Activated CD4-positive, alpha-beta T cell treated with anti-CD3 and anti-CD28 coated beads, Interleukin-2, amount 10 ng/mL, durations not matched to agents 24 days and 14 days (primary cell): ENCODE measurements at regions not wholly inside any gene's neighbourhood (a gene's known extent, or its start where the extent isn't known, plus 50 kb on each side); places are given as distances from the start of the nearest gene placed in this dataset.
"Not testable (repeated sequence)": the region's sequence is repeated elsewhere in the genome, so short reads cannot be mapped to it uniquely, and the experiment has no call there.

ENCODE experiments used
- DNase-seq: peaks from one replicate; pipeline ENCODE4 v3.0.0; 2022
- H3K27ac Mint-ChIP-seq: one replicate; pipeline ENCODE4 v1.8.0; 2022; ENCODE audit warnings: mild to moderate bottlenecking, mixed read lengths
- H3K27me3 Mint-ChIP-seq: one replicate; pipeline ENCODE4 v1.8.0; 2022; ENCODE audit warnings: mixed read lengths
- H3K36me3 Mint-ChIP-seq: one replicate; pipeline ENCODE4 v1.8.0; 2022; ENCODE audit warnings: low read depth, mild to moderate bottlenecking, mixed read lengths
- H3K4me1 Mint-ChIP-seq: one replicate; pipeline ENCODE4 v1.8.0; 2021; ENCODE audit warnings: mixed read lengths
- H3K4me3 Mint-ChIP-seq: one replicate; pipeline ENCODE4 v1.8.0; 2022; ENCODE audit warnings: mild to moderate bottlenecking, moderate library complexity, mixed read lengths
- H3K9me3 Mint-ChIP-seq: one replicate; pipeline ENCODE4 v1.8.0; 2021; ENCODE audit warnings: mixed read lengths
- intact Hi-C: fragments of 100-400 bp; cut with micrococcal nuclease; formaldehyde crosslinking; loops from one replicate; pipeline ENCODE4 v1.15.1; 2023

DNA sequence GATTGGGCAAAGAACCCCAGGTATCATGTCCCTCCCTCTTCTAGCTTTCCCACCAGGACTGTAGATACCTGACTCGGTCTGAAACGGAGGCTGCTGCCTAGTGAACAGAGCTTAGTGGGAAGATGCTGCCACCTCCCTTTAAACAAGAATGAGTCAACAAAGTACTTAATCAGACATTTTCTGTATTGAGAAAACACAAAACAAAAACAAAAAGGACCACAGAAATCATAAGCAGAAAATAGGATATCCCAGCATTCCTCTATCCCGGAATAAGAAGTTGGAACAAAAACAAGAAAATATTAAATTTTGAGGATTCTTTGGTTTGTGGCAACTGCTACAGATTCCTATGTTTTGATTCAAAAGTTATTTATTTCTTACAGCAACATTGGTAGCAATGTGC lies 51.7 kb upstream of the COL8A1 start:
- no peaks in the 10 kb centered on the region for H3K27me3 Mint-ChIP-seq
- H3K36me3 Mint-ChIP-seq = no peaks in the 10 kb centered on the region
- no peaks in the 10 kb centered on the region for H3K9me3 Mint-ChIP-seq
- H3K4me3 Mint-ChIP-seq = no peak overlapping the region
- H3K27ac Mint-ChIP-seq = no peak overlapping the region
- no peaks in the 10 kb centered on the region for H3K4me1 Mint-ChIP-seq
- intact Hi-C loops = no loop called here
- DNase-seq = no peak

DNA sequence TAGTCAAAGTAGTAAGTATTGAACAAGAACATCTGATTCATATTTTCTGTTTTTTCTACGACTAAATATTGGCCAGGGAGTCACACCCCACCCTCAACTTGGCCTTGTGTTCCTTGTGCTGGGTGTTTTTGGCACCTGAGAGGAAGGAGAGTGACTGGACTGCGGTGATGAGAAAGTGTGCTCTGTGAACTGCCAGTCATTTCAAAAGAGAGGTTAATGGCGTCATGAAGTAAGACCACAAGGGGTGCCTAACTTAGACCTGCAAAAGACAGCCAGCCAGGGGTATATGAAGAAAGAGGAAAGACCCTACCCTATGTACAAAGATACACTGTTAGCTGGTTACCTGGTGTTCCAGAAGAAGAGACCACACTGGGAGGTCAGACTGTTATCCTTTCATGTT lies 58.4 kb upstream of the COL8A1 start:
- intact Hi-C loops = no loop called here
- no peaks in the 10 kb centered on the region for H3K9me3 Mint-ChIP-seq
- no peaks in the 10 kb centered on the region for H3K4me1 Mint-ChIP-seq
- no peak for DNase-seq
- H3K36me3 Mint-ChIP-seq = no peaks in the 10 kb centered on the region
- H3K27me3 Mint-ChIP-seq = no peaks in the 10 kb centered on the region
- no peak overlapping the region for H3K4me3 Mint-ChIP-seq
- H3K27ac Mint-ChIP-seq = no peak overlapping the region

- no peaks in the 10 kb centered on the region for H3K27me3 Mint-ChIP-seq
- intact Hi-C loops = no loop called here
- no peaks in the 10 kb centered on the region for H3K4me1 Mint-ChIP-seq
- DNase-seq = no peak
- H3K36me3 Mint-ChIP-seq = no peaks in the 10 kb centered on the region
- H3K4me3 Mint-ChIP-seq = no peak overlapping the region
- H3K9me3 Mint-ChIP-seq = no peaks in the 10 kb centered on the region
- no peak overlapping the region for H3K27ac Mint-ChIP-seq
Measured at GRCh38 chr3:99579246-99579645, 59.1 kb upstream of the COL8A1 start.

DNA sequence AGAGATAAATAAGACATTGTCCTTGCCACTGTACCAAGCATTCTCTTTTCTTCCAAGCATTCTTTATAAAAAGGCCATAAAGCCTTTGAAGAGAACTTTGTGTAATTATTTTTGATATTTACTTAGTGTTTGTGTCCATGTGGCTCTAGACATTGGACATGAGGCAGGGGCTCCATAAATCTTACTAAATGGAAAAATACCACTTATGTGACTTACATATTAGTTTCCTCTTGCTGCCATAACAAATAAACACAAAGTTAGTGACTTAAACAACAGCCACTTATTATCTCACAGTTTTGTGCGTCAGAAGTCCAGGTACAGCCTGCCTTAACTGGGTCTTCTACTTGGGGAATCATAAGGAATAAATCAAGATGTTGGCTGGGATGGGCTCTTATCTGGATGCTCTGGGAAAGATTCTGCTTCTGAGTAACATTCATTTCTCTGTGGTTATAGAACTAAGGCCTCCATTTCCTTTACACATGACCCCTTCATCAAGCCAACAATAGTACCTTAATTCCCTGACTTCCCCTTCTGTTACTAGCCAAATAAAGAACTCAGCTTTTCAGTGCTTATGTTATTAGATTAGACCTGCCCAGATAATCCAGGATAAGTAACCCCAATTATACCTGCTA lies 59.9 kb upstream of the COL8A1 start:
- Mint-ChIP-seq H3K36me3 (no peaks in the 10 kb centered on the region), H3K4me1 (no peaks in the 10 kb centered on the region), H3K27ac (no peak overlapping the region), H3K4me3 (no peak overlapping the region), H3K9me3 (no peaks in the 10 kb centered on the region), H3K27me3 (no peaks in the 10 kb centered on the region)
- DNase-seq = no peak
- intact Hi-C loops = no loop called here

GRCh38 chr3:99576904-99577559 lies 61.4 kb upstream of the COL8A1 start:
- H3K27me3 Mint-ChIP-seq = no peaks in the 10 kb centered on the region
- no peaks in the 10 kb centered on the region for H3K36me3 Mint-ChIP-seq
- no peak overlapping the region for H3K27ac Mint-ChIP-seq

DNA sequence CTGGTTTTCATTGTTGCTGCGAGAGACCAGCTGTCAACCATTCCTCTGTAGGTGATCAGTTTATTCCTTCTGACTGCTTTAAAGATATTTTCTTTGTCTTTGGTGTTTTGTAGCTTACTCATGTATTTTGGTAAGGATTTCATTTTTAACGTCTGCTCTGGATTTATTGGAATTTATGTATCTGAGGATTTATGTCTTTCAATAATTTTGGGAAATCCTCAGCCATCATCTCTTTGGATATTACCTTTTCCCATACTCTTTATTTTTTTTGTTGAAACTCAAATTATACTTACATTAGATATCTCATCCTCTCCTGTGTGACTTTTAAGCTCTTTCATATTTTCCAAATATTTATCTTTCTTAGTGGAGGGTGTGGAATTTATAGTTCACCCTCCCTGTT lies 62.7 kb upstream of the COL8A1 start:
- no peak overlapping the region for H3K27ac Mint-ChIP-seq
- no peak overlapping the region for H3K4me3 Mint-ChIP-seq
- intact Hi-C loops = no loop called here
- H3K9me3 Mint-ChIP-seq = no peaks in the 10 kb centered on the region
- DNase-seq = no peak
- no peaks in the 10 kb centered on the region for H3K4me1 Mint-ChIP-seq
- no peaks in the 10 kb centered on the region for H3K36me3 Mint-ChIP-seq
- no peaks in the 10 kb centered on the region for H3K27me3 Mint-ChIP-seq

More at GRCh38 chr3:99576904-99577559, 61.4 kb upstream of the COL8A1 start:
- no peak for DNase-seq
- no peaks in the 10 kb centered on the region for H3K9me3 Mint-ChIP-seq
- H3K4me1 Mint-ChIP-seq = no peaks in the 10 kb centered on the region
- H3K4me3 Mint-ChIP-seq = no peak overlapping the region
- intact Hi-C loops = no loop called here

DNA sequence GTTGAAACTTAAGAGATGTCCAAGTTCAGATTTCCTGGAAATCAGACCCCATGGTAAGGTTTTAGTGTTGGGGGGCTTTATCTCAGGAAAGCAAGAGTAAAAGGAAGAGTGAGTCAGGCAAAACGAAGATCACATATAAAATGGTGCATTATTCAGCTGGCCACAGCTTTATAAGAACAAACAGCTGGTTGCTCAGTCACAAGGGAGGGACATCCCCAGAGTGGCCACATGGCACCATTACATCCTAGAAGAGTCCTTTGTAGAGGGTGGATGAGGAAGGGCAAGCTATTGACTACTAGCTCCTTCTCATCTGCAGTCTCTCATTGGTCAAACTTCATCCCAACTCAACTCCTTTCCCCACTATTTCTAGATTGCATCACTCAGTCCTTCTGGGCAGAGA lies 68.3 kb upstream of the COL8A1 start:
- Mint-ChIP-seq H3K4me3 (no peak overlapping the region), H3K27me3 (no peaks in the 10 kb centered on the region), H3K4me1 (no peaks in the 10 kb centered on the region), H3K9me3 (no peaks in the 10 kb centered on the region), H3K27ac (no peak overlapping the region), H3K36me3 (no peaks in the 10 kb centered on the region)
- intact Hi-C loops = no loop called here
- DNase-seq = no peak

DNA sequence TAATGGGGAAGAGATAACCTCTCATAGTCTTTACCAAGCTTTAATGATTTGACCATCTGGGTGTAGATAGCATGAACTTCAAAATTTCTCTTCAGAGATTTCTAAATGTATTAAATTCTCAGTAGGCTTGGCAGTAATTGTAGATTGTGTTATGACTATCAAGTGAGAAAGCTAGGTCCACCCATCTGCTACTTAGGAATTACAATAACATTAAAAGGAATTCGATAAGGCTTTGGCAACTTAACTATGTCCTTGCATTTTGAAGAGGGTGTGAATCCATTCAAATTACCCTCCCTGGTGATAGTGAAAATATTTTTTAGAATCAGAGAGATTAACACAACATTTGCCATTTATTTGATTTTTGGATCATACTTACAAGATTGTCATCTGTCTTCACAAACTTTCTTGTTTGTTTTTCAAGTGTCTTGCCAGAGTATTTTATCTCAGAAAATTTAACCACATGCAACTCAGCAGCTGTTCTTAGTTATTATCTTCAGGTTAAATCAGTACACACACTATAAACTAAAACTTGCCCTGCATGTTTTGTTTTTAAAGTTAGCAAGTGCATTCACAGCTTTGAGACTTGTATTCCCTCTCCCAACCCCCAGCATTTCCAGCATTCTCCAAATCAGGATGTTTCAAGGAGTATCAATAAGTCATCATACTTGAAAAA lies 69.6 kb upstream of the COL8A1 start:
- intact Hi-C loops = no loop called here
- DNase-seq = no peak
- no peaks in the 10 kb centered on the region for H3K4me1 Mint-ChIP-seq
- no peak overlapping the region for H3K27ac Mint-ChIP-seq
- H3K36me3 Mint-ChIP-seq = no peaks in the 10 kb centered on the region
- H3K9me3 Mint-ChIP-seq = no peaks in the 10 kb centered on the region
- H3K27me3 Mint-ChIP-seq = no peaks in the 10 kb centered on the region
- no peak overlapping the region for H3K4me3 Mint-ChIP-seq

- intact Hi-C loops = no loop called here
- H3K36me3 Mint-ChIP-seq = no peaks in the 10 kb centered on the region
- no peaks in the 10 kb centered on the region for H3K9me3 Mint-ChIP-seq
- no peaks in the 10 kb centered on the region for H3K27me3 Mint-ChIP-seq
- no peak overlapping the region for H3K4me3 Mint-ChIP-seq
- H3K27ac Mint-ChIP-seq = no peak overlapping the region
- no peaks in the 10 kb centered on the region for H3K4me1 Mint-ChIP-seq
- no peak for DNase-seq
Measured at GRCh38 chr3:99565331-99565730, 73.1 kb upstream of the COL8A1 start.

- Mint-ChIP-seq H3K4me1 (no peaks in the 10 kb centered on the region), H3K27me3 (no peaks in the 10 kb centered on the region), H3K27ac (no peak overlapping the region), H3K9me3 (no peaks in the 10 kb centered on the region), H3K4me3 (no peak overlapping the region), H3K36me3 (no peaks in the 10 kb centered on the region)
- intact Hi-C loops = no loop called here
- no peak for DNase-seq
Measured at GRCh38 chr3:99562990-99563607, 75.3 kb upstream of the COL8A1 start.

- Mint-ChIP-seq H3K4me3 (no peak overlapping the region), H3K4me1 (no peaks in the 10 kb centered on the region)
Measured at GRCh38 chr3:99562138-99562537, 76.3 kb upstream of the COL8A1 start.

DNA sequence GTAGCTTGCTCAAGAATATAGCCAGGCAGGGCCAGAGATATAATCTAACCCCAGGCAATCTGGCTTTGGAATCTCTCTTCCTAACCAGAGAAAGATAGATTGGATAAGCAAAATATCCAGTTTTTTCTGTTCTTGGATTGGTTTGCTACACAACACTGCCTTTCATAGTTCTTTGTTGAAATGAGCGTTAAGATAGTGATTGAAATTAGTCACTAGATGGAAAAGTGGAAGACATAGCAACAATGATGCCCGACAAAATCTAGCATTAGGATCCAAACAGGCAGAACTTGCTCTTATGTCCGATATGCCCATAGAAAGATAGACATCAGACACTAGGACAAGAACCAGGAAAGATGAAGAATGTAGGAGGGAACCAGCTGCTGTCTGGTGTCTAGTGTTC lies 77.3 kb upstream of the COL8A1 start:
- Mint-ChIP-seq H3K27ac (no peak overlapping the region), H3K4me1 (no peaks in the 10 kb centered on the region), H3K27me3 (no peaks in the 10 kb centered on the region), H3K36me3 (no peaks in the 10 kb centered on the region), H3K9me3 (no peaks in the 10 kb centered on the region), H3K4me3 (no peak overlapping the region)
- no peak for DNase-seq
- intact Hi-C loops = no loop called here

More at GRCh38 chr3:99562138-99562537, 76.3 kb upstream of the COL8A1 start:
- H3K36me3 Mint-ChIP-seq = no peaks in the 10 kb centered on the region
- H3K27ac Mint-ChIP-seq = no peak overlapping the region
- no peak for DNase-seq
- H3K9me3 Mint-ChIP-seq = no peaks in the 10 kb centered on the region
- intact Hi-C loops = no loop called here
- H3K27me3 Mint-ChIP-seq = no peaks in the 10 kb centered on the region

- intact Hi-C loops = no loop called here
- Mint-ChIP-seq H3K27me3 (no peaks in the 10 kb centered on the region), H3K27ac (no peak overlapping the region), H3K4me1 (no peaks in the 10 kb centered on the region), H3K9me3 (no peaks in the 10 kb centered on the region), H3K36me3 (no peaks in the 10 kb centered on the region), H3K4me3 (no peak overlapping the region)
- DNase-seq = no peak
Measured at GRCh38 chr3:99559196-99559595, 79.2 kb upstream of the COL8A1 start.

GRCh38 chr3:99555885-99556284 lies 82.5 kb upstream of the COL8A1 start:
- H3K27ac Mint-ChIP-seq, intact Hi-C loops, H3K4me1 Mint-ChIP-seq, DNase-seq, H3K4me3 Mint-ChIP-seq, H3K27me3 Mint-ChIP-seq, H3K9me3 Mint-ChIP-seq, H3K36me3 Mint-ChIP-seq: not testable (repeated sequence)
